Tibial nerve (tissue), 4 donors: ENCODE measurements at regions not wholly inside any gene's neighbourhood (a gene's known extent, or its start where the extent isn't known, plus 50 kb on each side); places are given as distances from the start of the nearest gene placed in this dataset.
"Not testable (repeated sequence)": the region's sequence is repeated elsewhere in the genome, so short reads cannot be mapped to it uniquely, and the experiment has no call there.

Experiments
- DNase-seq, 2 donors: peaks; one replicate each; pipeline ENCODE4 v3.0.0-alpha.2; 2019; ENCODE audit warnings: low spot score in 2 of 2
- H3K27ac ChIP-seq, 4 donors: fragments of 200-600 bp; sonication (generic) in 3 of 4; one replicate each; pipeline ENCODE4 v1.5.1; 2017 to 2019; ENCODE audit warnings: mild to moderate bottlenecking in 1 of 4
- H3K27me3 ChIP-seq, 2 donors: fragments of 200-600 bp; sonication (generic) in 1 of 2; one replicate each; pipeline versions ENCODE4 v1.5.1 to v1.6.0; 2017 to 2019
- H3K36me3 ChIP-seq, 3 donors: fragments of 200-600 bp; sonication (generic); one replicate each; pipeline ENCODE4 v1.5.1; 2018 to 2019
- H3K4me1 ChIP-seq, 4 donors: fragments of 200-600 bp; sonication (generic) in 3 of 4; one replicate each; pipeline ENCODE4 v1.5.1; 2017 to 2019
- H3K4me3 ChIP-seq, 4 donors: fragments of 200-600 bp; sonication (generic) in 3 of 4; one replicate each; pipeline ENCODE4 v1.5.1; 2017 to 2019; ENCODE audit warnings: mild to moderate bottlenecking in 1 of 4, moderate library complexity in 1 of 4
- H3K9me3 ChIP-seq, 4 donors: fragments of 200-600 bp; sonication (generic) in 3 of 4; one replicate each; pipeline ENCODE4 v1.5.1; 2017 to 2019
- EP300 ChIP-seq, 2 donors: sonication (generic); formaldehyde crosslinking; IDR thresholded peaks; one replicate each; pipeline ENCODE4 v1.6.1; 2017; ENCODE audit warnings: antibody characterized with exemption in 2 of 2, mild to moderate bottlenecking in 1 of 2
- POLR2A ChIP-seq, 2 donors: fragments of 450-650 bp; IDR thresholded peaks; one replicate each; pipeline ENCODE4 v1.6.1; 2017; ENCODE audit warnings: antibody characterized with exemption in 2 of 2, mild to moderate bottlenecking in 2 of 2, moderate library complexity in 2 of 2
- WGBS, 2 donors: methylation state at CpG; one replicate each; pipeline ENCODE4 v1.1.5; 2018; 5-methylcytosine and 5-hydroxymethylcytosine counted together
- TF ChIP-seq, protein P1 (sequence below), 5 experiments: fragments of 200-600 bp in 3 of 5; fragments of 450-650 bp in 2 of 5; sonication (generic) in 3 of 5; IDR thresholded peaks; one replicate each; pipeline ENCODE4 v1.5.1; 2016 to 2019; ENCODE audit warnings: antibody characterized with exemption in 5 of 5, mild to moderate bottlenecking in 3 of 5, moderate library complexity in 2 of 5

DNA sequence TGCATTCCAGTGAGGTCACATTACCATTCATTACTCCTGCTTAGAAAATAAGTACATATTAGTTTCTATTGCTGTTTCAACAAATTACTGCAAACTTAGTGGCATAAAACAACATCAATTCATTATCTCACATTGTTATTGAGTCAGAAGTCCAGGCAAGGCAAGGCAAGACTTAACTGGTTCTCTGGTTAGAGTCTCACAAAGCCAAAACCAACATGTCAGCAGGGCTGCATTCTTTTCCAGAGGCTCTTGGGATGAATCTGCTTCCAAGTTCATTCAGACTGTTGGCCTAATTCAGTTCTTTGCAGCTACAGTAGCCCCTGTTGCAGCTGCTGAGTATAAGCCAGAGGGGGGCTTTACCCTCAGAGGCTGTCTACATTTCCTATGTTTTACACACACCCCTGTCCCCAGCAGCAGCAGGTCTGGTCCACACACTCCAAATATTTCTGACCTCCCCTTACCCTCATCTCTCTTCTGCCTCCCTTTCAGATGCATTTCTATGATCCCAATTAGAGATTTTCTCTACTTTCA is 892.1 kb upstream of the EPHA5 start:
- no peak overlapping the region for H3K27ac ChIP-seq
- H3K4me1 ChIP-seq, result peaks cover 0 to 14% (median 0%) of the 10 kb centered on the region in 4 donors
- H3K9me3 ChIP-seq, result no peaks in the 10 kb centered on the region
- DNase-seq, result no peak
- H3K27me3 ChIP-seq, result no peaks in the 10 kb centered on the region
- no peak overlapping the region for H3K4me3 ChIP-seq
- H3K36me3 ChIP-seq, result no peaks in the 10 kb centered on the region
- TF ChIP-seq POLR2A (IDR thresholded peaks at IDR 0.05), result no peak
- TF ChIP-seq EP300 (IDR thresholded peaks at IDR 0.05), result no peak
- TF ChIP-seq, protein P1, sequence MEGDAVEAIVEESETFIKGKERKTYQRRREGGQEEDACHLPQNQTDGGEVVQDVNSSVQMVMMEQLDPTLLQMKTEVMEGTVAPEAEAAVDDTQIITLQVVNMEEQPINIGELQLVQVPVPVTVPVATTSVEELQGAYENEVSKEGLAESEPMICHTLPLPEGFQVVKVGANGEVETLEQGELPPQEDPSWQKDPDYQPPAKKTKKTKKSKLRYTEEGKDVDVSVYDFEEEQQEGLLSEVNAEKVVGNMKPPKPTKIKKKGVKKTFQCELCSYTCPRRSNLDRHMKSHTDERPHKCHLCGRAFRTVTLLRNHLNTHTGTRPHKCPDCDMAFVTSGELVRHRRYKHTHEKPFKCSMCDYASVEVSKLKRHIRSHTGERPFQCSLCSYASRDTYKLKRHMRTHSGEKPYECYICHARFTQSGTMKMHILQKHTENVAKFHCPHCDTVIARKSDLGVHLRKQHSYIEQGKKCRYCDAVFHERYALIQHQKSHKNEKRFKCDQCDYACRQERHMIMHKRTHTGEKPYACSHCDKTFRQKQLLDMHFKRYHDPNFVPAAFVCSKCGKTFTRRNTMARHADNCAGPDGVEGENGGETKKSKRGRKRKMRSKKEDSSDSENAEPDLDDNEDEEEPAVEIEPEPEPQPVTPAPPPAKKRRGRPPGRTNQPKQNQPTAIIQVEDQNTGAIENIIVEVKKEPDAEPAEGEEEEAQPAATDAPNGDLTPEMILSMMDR (IDR thresholded peaks at IDR 0.05), result no peak

DNA sequence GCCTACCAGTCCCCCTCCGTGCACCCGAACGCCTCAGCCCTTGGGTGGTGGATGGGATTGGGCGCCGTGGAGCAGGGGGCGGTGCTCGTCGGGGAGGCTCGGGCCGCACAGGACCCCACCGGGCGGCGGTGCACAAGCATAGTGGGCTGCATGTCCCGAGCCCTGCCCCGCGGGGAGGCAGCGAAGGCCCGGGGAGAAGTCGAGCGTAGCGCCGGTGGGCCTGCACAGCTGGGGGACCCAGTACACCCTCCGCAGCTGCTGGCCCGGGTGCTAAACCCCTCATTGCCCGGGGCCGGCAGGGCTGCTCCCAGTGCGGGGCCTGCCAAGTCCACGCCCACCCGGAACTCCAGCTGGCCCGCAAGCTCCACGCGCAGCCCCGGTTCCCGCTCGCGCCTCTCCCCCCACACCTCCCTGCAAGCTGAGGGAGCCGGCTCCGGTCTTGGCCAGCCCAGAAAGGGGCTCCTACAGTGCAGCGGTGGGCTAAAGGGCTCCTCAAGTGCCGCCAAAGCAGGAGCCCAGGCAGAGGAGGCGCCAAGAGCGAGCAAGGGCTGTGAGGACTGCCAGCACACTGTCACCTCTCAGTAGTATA is 891.3 kb upstream of the EPHA5 start:
- not testable (repeated sequence) for H3K36me3 ChIP-seq, H3K27ac ChIP-seq, DNase-seq, H3K4me3 ChIP-seq, H3K27me3 ChIP-seq, H3K9me3 ChIP-seq
- H3K4me1 ChIP-seq, result peaks cover 0 to 14% (median 0%) of the 10 kb centered on the region in 4 donors
- 98 to 99% methylated on average over 21 to 39 of the region's 42 CpGs for WGBS, 2 donors

DNA sequence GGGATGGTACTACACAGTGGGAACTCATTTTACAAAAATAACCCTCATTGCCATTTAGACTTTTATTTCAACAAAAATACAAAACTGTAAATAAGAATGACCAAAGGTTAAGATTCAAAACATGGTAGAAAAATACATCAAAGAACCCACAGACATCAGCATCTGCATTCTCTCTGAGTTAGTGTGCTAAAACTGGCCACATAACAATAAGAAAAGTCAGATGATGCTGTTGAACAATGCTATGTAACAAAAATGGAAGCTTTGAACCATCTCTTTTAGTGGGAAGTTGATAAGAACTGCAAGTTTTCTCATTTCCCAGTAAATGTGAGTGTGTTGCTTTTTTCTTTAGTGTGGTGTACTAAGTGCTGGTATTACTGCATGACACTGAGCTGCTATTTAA is 888.4 kb upstream of the EPHA5 start:
- H3K27me3 ChIP-seq, result no peaks in the 10 kb centered on the region
- H3K4me3 ChIP-seq, result no peak overlapping the region
- no peaks in the 10 kb centered on the region for H3K4me1 ChIP-seq
- TF ChIP-seq POLR2A (IDR thresholded peaks at IDR 0.05), result no peak
- TF ChIP-seq, protein P1 (IDR thresholded peaks at IDR 0.05), result no peak
- TF ChIP-seq EP300 (IDR thresholded peaks at IDR 0.05), result no peak
- H3K27ac ChIP-seq, result no peak overlapping the region
- H3K36me3 ChIP-seq, result no peaks in the 10 kb centered on the region
- H3K9me3 ChIP-seq, result no peaks in the 10 kb centered on the region
- no peak for DNase-seq

GRCh38 chr4:66556651-66557278 is 886.5 kb upstream of the EPHA5 start:
- Histone ChIP-seq H3K9me3 (no peaks in the 10 kb centered on the region), H3K36me3 (no peaks in the 10 kb centered on the region), H3K27me3 (no peaks in the 10 kb centered on the region), H3K4me1 (no peaks in the 10 kb centered on the region), H3K27ac (no peak overlapping the region), H3K4me3 (no peak overlapping the region)
- TF ChIP-seq, protein P1 (IDR thresholded peaks at IDR 0.05), result no peak
- no peak for TF ChIP-seq POLR2A (IDR thresholded peaks at IDR 0.05)
- TF ChIP-seq EP300 (IDR thresholded peaks at IDR 0.05), result no peak
- WGBS, 2 donors, result 97 to 99% methylated on average over 10 of the region's 10 CpGs
- DNase-seq, result no peak

GRCh38 chr4:66555301-66555700 is 885.0 kb upstream of the EPHA5 start:
- Histone ChIP-seq H3K36me3 (no peaks in the 10 kb centered on the region), H3K4me1 (no peaks in the 10 kb centered on the region), H3K4me3 (no peak overlapping the region), H3K27ac (no peak overlapping the region), H3K27me3 (no peaks in the 10 kb centered on the region), H3K9me3 (no peaks in the 10 kb centered on the region)
- TF ChIP-seq EP300 (IDR thresholded peaks at IDR 0.05) (no peak), POLR2A (IDR thresholded peaks at IDR 0.05) (no peak)
- TF ChIP-seq, protein P1 (IDR thresholded peaks at IDR 0.05), result no peak
- no peak for DNase-seq
- 65 to 67% methylated on average over 2 of the region's 2 CpGs for WGBS, 2 donors
